ENCODE measurements at regions not wholly inside any gene's neighbourhood (a gene's known extent, or its start where the extent isn't known, plus 50 kb on each side); places are given as distances from the start of the nearest gene placed in this dataset.
A peak's percentile ranks its signal among the peaks of the same experiment; 100 is the strongest.
"Not testable (repeated sequence)": the region's sequence is repeated elsewhere in the genome, so short reads cannot be mapped to it uniquely, and the experiment has no call there.

DNA sequence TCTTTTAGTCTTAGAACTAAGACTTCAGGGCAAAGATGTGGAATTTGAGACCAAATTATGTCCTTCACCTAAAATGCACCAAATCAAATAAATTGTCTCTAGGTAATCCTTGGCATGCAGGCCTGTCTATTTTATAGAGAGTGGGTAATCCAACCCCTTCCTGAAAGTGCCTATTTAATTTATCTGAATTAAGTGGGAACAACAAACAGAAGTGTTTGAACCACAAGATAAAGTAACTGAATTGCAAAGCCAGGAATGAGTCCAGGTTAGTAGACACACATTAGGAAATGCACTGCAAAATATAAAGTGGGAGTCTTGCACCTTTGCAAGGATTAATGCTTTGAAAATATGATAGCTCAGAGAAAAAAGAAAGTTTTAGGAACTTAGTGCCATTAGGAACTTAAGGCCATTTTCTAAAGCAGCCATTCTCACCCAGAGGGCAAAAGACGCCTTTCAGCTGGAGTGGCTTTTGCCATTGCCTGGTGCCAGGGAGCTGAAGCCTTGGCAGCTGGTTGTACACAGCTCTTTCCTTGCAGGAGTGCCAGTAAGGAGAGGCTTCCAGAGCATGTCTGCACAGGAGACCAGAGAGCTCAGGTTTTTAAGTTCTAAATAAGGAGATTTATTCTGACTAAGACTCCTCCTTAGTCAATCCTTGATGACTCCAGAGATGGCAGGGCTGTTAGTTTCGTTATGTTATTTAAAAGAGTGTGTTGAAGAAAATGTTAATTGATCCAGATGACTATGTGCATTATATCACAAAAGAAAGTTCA, 151.7 kb upstream of the ELL2 start:
- H3K9me3 ChIP-seq (ENCODE audit: low read length): no peaks in the 10 kb centered on the region
- H3K4me1 ChIP-seq (ENCODE audit: insufficient read depth, low read length): no peaks in the 10 kb centered on the region
- H3K4me3 ChIP-seq (ENCODE audit: low read length): no peak overlapping the region
- H2AFZ ChIP-seq (ENCODE audit: low read depth, low read length): no peak overlapping the region
- H3K36me3 ChIP-seq (ENCODE audit: insufficient read depth, low read length): no peaks in the 10 kb centered on the region
- H3K27me3 ChIP-seq (ENCODE audit: insufficient read depth, low read length): no peaks in the 10 kb centered on the region

DNA sequence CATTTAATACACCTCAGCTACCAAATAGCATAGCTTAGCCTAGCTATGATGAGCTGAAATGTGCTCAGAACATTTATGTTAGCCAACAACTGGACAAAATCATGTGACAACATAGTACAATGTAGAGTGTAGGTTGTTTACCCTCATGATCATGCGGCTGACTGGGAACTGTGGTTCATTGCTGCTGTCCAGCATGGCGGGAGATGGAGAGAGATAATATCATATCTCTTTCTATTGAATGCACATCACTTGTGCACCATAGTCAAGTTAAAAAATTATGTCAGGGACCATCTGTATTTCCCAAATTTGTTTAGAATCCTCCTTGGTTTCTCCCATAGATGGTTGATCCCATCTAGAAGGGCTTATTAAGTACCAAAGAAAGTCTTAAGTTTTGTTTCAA, 151.1 kb upstream of the ELL2 start:
- Histone ChIP-seq H2AFZ (ENCODE audit: low read depth, low read length) (no peak overlapping the region), H3K36me3 (ENCODE audit: insufficient read depth, low read length) (no peaks in the 10 kb centered on the region), H3K27me3 (ENCODE audit: insufficient read depth, low read length) (no peaks in the 10 kb centered on the region), H3K4me1 (ENCODE audit: insufficient read depth, low read length) (no peaks in the 10 kb centered on the region), H3K4me3 (ENCODE audit: low read length) (no peak overlapping the region), H3K9me3 (ENCODE audit: low read length) (no peaks in the 10 kb centered on the region)

DNA sequence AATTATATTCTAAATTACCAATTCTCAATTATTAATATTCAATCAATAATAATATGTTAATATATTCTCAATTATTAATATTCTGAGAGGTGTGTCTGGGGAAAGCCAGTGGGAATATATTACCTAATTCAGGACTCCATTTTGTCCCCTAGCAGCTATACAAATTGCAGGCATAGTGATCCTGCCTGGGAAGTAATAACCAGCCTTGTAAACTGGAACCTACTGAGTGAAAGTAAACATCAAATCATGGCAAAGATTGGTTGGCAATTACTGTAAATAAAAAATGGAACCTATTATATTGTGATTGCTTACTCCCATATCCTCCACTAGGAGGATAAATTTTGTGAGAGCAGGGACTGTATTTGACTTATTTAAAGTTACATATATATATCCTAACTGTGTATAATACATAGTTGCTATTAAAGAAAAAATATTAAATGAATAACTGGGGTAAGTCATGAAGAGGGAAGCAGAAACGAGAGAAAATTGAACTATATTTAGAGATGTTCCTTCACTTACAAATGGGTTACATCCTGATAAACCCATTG, 150.5 kb upstream of the ELL2 start:
- H3K9me3 ChIP-seq (ENCODE audit: low read length): no peaks in the 10 kb centered on the region

DNA sequence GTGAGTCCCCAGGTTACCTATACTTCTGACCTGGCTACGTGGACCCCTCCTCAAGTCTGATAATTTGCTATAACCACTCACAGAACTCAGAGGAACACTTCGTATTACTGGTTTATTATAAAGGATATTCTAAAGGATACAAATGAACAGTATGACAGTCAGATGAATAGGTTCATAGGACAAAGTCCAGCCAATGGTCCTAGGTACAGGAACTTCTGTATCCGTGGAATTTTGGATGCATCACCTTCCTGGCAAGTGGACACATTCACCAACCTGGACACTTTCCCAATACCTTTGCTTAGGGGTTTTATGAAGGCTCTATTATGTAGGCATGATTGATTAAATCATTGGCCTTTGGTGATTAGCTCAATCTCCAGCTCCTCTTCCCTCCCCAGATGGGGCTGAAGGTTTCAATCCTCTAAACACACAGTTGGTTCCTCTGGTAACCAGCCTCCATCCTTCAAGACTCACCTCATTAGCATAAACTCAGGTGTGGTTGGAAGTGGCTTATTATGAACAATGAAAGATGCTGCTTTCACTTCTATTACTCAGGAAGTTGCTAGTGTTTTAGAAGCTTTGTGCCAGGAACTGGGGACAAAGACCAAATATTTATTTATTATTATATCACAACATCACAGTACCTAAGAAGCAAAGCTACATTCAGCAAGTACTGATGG, 149.6 kb upstream of the ELL2 start:
- Histone ChIP-seq H3K27me3 (ENCODE audit: insufficient read depth, low read length) (no peaks in the 10 kb centered on the region), H2AFZ (ENCODE audit: low read depth, low read length) (no peak overlapping the region), H3K4me3 (ENCODE audit: low read length) (no peak overlapping the region), H3K4me1 (ENCODE audit: insufficient read depth, low read length) (no peaks in the 10 kb centered on the region), H3K9me3 (ENCODE audit: low read length) (no peaks in the 10 kb centered on the region), H3K36me3 (ENCODE audit: insufficient read depth, low read length) (no peaks in the 10 kb centered on the region)

More for the DNA sequence above, 150.5 kb upstream of the ELL2 start:
- no peak overlapping the region for H3K4me3 ChIP-seq (ENCODE audit: low read length)
- no peaks in the 10 kb centered on the region for H3K4me1 ChIP-seq (ENCODE audit: insufficient read depth, low read length)
- no peaks in the 10 kb centered on the region for H3K36me3 ChIP-seq (ENCODE audit: insufficient read depth, low read length)
- no peaks in the 10 kb centered on the region for H3K27me3 ChIP-seq (ENCODE audit: insufficient read depth, low read length)
- H2AFZ ChIP-seq (ENCODE audit: low read depth, low read length): no peak overlapping the region

DNA sequence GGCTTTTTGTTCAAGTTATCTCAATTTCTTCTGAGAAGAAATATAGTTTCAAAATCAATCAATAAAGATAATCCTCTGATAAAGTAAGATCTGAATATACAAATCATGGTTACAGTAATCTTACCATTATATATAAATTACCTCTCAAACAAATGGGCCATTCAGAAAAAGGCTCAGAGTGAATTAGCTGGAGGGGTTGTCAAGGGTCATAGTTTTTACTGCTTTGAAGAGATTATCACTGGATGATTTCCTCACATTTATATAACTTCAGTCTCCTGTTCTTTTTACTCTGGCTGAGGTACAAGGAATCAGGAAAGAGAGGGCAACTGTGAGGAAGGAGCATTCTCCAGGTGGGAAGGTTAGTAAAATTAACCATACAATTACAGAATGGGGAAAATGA, 148.6 kb upstream of the ELL2 start:
- Histone ChIP-seq H3K27me3 (ENCODE audit: insufficient read depth, low read length) (no peaks in the 10 kb centered on the region), H3K9me3 (ENCODE audit: low read length) (no peaks in the 10 kb centered on the region), H3K36me3 (ENCODE audit: insufficient read depth, low read length) (no peaks in the 10 kb centered on the region), H3K4me1 (ENCODE audit: insufficient read depth, low read length) (no peaks in the 10 kb centered on the region), H2AFZ (ENCODE audit: low read depth, low read length) (no peak overlapping the region), H3K4me3 (ENCODE audit: low read length) (no peak overlapping the region)

DNA sequence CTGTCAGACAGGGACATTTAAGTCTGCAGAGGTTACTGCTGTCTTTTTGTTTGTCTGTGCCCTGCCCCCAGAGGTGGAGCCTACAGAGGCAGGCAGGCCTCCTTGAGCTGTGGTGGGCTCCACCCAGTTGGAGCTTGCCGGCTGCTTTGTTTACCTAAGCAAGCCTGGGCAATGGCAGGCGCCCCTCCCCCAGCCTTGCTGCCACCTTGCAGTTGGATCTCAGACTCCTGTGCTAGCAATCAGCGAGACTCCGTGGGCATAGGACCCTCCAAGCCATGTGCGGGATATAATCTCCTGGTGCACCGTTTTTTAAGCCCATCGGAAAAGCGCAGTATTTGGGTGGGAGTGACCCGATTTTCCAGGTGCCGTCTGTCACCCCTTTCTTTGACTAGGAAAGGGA, 147.0 kb upstream of the ELL2 start:
- H3K27me3 ChIP-seq (ENCODE audit: insufficient read depth, low read length); H3K36me3 ChIP-seq (ENCODE audit: insufficient read depth, low read length); H3K4me1 ChIP-seq (ENCODE audit: insufficient read depth, low read length); H3K9me3 ChIP-seq (ENCODE audit: low read length); H2AFZ ChIP-seq (ENCODE audit: low read depth, low read length): not testable (repeated sequence)
- H3K4me3 ChIP-seq (ENCODE audit: low read length): peak overlapping the region; percentile 42

DNA sequence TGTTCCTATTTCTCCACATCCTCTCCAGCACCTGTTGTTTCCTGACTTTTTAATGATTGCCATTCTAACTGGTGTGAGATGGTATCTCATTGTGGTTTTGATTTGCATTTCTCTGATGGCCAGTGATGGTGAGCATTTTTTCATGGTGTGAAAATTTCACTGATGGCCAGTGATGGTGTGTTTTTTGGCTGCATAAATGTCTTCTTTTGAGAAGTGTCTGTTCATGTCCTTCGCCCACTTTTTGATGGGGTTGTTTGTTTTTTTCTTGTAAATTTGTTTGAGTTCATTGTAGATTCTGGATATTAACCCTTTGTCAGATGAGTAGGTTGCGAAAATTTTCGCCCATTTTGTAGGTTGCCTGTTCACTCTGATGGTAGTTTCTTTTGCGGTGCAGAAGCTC, 142.2 kb upstream of the ELL2 start:
- not testable (repeated sequence) for H3K36me3 ChIP-seq (ENCODE audit: insufficient read depth, low read length); H3K9me3 ChIP-seq (ENCODE audit: low read length); H3K4me1 ChIP-seq (ENCODE audit: insufficient read depth, low read length); H2AFZ ChIP-seq (ENCODE audit: low read depth, low read length); H3K27me3 ChIP-seq (ENCODE audit: insufficient read depth, low read length); H3K4me3 ChIP-seq (ENCODE audit: low read length)

DNA sequence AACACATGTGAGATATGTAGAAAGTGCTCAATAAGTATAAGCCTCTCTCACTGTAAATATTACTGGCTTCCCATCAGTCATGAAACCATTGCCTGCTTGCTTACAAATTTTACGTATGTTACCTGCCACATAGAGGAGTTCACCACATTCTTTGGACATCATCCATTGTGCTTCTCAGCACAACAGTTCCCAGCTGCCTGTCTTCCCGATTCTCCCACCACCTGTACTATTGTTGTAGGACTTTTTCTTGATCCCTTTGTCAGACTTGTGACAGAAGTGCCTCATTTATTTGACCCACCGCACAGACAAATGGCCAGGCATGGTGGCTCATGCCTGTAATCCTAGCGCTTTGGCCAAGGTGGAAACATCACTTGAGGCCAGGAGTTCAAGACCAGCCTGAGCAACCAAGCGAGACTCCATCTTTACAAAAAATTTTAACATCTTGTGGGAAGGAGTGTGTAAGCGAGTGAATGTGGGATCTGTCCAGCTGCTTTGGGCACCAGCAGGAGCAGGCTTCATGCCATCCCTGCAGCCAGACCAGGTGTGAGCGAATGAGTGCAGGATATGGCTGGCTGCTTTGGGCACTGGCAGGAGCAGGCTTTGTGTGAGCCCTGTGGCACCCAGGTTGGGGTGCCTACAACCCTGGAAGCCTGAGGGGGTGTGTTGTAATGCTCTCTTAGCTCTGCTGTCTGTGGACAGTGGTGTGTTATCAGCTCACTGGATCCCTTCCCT, 139.9 kb upstream of the ELL2 start:
- Histone ChIP-seq H3K4me3 (ENCODE audit: low read length) (no peak overlapping the region), H3K9me3 (ENCODE audit: low read length) (no peaks in the 10 kb centered on the region), H3K36me3 (ENCODE audit: insufficient read depth, low read length) (no peaks in the 10 kb centered on the region), H3K4me1 (ENCODE audit: insufficient read depth, low read length) (no peaks in the 10 kb centered on the region), H3K27me3 (ENCODE audit: insufficient read depth, low read length) (peaks cover 3% of the 10 kb centered on the region), H2AFZ (ENCODE audit: low read depth, low read length) (no peak overlapping the region)

DNA sequence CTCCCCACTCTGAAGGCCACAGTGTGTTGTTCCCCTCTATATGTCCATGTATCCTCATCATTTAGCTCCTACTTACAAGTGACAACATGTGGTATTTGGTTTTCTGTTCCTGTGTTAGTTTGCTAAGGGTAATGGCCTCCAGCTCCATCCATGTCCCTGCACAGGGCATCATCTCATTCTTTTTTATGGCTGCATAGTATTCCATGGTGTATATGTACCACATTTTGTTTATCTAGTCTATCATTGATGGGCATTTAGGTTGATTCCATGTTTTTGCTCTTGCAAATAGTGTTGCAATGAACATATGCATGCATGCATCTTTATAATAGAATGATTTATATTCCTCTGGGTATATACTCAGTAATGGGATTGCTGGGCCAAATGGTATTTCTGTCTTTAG, 135.8 kb upstream of the ELL2 start:
- H3K4me1 ChIP-seq (ENCODE audit: insufficient read depth, low read length); H3K36me3 ChIP-seq (ENCODE audit: insufficient read depth, low read length); H2AFZ ChIP-seq (ENCODE audit: low read depth, low read length); H3K9me3 ChIP-seq (ENCODE audit: low read length); H3K27me3 ChIP-seq (ENCODE audit: insufficient read depth, low read length); H3K4me3 ChIP-seq (ENCODE audit: low read length): not testable (repeated sequence)

DNA sequence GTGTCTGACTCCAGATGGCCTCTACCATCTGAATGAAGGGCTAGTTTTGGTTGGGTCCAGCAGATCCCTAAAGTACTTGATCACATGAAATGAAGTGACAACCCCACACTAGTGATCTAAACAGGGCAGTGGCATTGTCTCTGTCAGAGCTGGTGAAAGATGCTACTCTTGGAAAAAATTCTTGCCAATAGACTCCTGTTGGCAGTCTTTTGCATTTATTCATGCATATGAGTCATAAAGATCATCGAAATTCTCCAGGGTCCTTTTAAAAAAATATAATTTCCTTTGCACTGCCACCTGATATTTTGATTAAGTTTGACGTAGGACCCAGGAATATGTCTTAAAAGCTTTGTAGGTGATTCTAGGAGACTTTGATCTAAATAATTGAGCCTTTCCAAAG, 135.1 kb upstream of the ELL2 start:
- H3K36me3 ChIP-seq (ENCODE audit: insufficient read depth, low read length): no peaks in the 10 kb centered on the region
- H3K9me3 ChIP-seq (ENCODE audit: low read length): no peaks in the 10 kb centered on the region
- H3K27me3 ChIP-seq (ENCODE audit: insufficient read depth, low read length): peaks cover 3% of the 10 kb centered on the region
- no peak overlapping the region for H3K4me3 ChIP-seq (ENCODE audit: low read length)
- H3K4me1 ChIP-seq (ENCODE audit: insufficient read depth, low read length): no peaks in the 10 kb centered on the region
- no peak overlapping the region for H2AFZ ChIP-seq (ENCODE audit: low read depth, low read length)

DNA sequence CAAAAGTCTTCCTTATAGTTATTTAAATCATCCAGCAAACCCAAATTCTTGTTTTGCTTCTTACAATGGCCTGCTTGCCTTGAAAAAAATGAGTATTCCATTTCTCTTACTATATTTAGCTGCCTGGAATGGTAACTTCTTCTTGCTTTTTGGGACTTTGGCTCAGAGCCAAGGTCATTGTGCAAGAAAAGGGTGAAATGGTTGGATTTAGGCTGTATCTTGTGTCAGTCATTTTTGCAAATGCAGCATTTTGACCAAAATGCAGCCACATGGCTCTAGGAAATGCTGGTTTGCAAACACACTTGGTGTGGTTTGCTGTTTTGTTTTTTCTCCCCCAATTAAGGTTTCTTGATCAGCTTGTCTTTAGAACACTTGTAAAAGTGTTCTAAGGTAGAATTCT, 133.3 kb upstream of the ELL2 start:
- H3K36me3 ChIP-seq (ENCODE audit: insufficient read depth, low read length): no peaks in the 10 kb centered on the region
- no peaks in the 10 kb centered on the region for H3K4me1 ChIP-seq (ENCODE audit: insufficient read depth, low read length)
- no peak overlapping the region for H2AFZ ChIP-seq (ENCODE audit: low read depth, low read length)
- H3K27me3 ChIP-seq (ENCODE audit: insufficient read depth, low read length): no peaks in the 10 kb centered on the region
- H3K4me3 ChIP-seq (ENCODE audit: low read length): no peak overlapping the region
- no peaks in the 10 kb centered on the region for H3K9me3 ChIP-seq (ENCODE audit: low read length)

DNA sequence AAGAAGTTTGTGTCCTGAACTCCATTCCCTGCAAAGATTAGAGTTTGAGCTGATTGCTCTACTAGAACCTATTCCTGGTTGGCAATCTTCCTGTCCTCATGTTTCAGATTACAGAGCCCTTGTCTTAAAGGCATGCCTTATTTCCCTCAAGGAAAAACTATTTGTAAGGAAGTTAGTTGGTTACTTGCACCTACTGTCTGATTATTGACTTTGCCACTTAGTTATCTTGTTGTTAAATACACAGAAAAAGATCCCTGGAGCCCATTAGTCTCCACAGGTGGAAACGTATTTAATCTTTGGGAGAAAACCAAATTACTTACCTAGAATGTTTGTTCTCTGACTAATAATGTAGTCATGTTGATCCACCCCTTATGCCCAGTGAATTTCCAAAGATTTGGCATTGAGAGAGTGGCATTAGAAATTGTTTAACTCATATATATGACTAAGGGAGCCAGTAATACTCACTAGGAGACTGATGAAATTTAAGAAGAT, 132.3 kb upstream of the ELL2 start:
- no peaks in the 10 kb centered on the region for H3K4me1 ChIP-seq (ENCODE audit: insufficient read depth, low read length)
- H3K4me3 ChIP-seq (ENCODE audit: low read length): no peak overlapping the region
- H3K36me3 ChIP-seq (ENCODE audit: insufficient read depth, low read length): no peaks in the 10 kb centered on the region
- no peaks in the 10 kb centered on the region for H3K27me3 ChIP-seq (ENCODE audit: insufficient read depth, low read length)
- H2AFZ ChIP-seq (ENCODE audit: low read depth, low read length): no peak overlapping the region
- no peaks in the 10 kb centered on the region for H3K9me3 ChIP-seq (ENCODE audit: low read length)

DNA sequence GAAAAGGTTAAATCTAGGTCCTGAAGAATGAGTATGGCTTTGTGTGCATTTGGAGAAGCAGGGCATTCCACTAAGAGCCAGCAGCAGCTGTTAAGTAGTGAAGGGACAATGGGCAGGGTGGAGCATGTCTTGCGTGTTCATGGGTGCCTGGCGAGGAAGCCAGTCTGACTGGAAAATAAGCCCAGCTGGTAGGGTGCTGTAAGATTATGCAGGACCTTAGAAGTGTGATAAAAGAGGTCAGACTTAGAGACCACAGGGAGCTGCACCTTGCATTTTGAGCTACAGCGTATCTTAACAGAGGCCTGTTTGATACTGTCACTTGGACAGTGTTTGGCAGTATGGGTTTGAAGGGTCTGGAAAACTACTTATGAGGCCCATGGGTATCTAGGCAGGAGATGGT, 131.7 kb upstream of the ELL2 start:
- Histone ChIP-seq H3K4me1 (ENCODE audit: insufficient read depth, low read length) (peaks cover 4% of the 10 kb centered on the region), H3K4me3 (ENCODE audit: low read length) (no peak overlapping the region), H3K9me3 (ENCODE audit: low read length) (no peaks in the 10 kb centered on the region), H3K27me3 (ENCODE audit: insufficient read depth, low read length) (no peaks in the 10 kb centered on the region), H2AFZ (ENCODE audit: low read depth, low read length) (no peak overlapping the region), H3K36me3 (ENCODE audit: insufficient read depth, low read length) (no peaks in the 10 kb centered on the region)

Data from neuron (in vitro differentiated cells).